ENCODE measurements at regions not wholly inside any gene's neighbourhood (a gene's known extent, or its start where the extent isn't known, plus 50 kb on each side); places are given as distances from the start of the nearest gene placed in this dataset.

GRCh38 chr4:178535939-178536579, 1093.8 kb upstream of the AGA start:
- Histone ChIP-seq H3K27me3 (ENCODE audit: insufficient read depth, low read depth) (no peaks in the 10 kb centered on the region), H4K20me1 (ENCODE audit: insufficient read depth) (no peaks in the 10 kb centered on the region), H3K4me3 (IDR thresholded peaks at IDR 0.05; ENCODE audit: insufficient read depth, low read depth, low read length) (no peak overlapping the region), H3K4me1 (ENCODE audit: low read depth, poor library complexity, severe bottlenecking) (no peaks in the 10 kb centered on the region), H3K9ac (no peak overlapping the region), H3K4me2 (no peak overlapping the region), H2AFZ (ENCODE audit: low read depth) (no peak overlapping the region), H3K27ac (no peak overlapping the region), H3K36me3 (ENCODE audit: insufficient read depth) (no peaks in the 10 kb centered on the region), H3K79me2 (ENCODE audit: insufficient read depth, low read depth) (no peaks in the 10 kb centered on the region)
- TF ChIP-seq CTCF (conservative IDR thresholded peaks at IDR 0.05; ENCODE audit: low read depth, low read length) = no peak

DNA sequence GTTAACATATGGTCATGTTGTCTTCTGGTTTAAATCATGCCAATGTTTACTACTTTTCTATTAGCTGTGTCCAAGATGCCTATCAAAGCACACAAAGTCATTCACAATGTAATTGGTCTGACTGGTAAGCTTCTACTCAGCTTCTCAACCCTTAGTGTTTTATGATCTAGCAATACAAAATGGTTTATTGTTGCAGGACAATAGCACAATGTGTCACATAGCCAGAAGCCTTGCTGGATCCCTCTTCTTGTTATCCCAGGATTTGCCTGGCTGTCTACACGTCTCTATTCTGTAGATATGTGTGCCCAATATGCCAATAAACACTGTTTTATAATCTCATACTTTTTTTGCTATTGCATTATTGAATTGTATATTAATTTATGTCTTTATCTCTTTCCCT, 1111.0 kb upstream of the AGA start:
- no peaks in the 10 kb centered on the region for H3K4me1 ChIP-seq (ENCODE audit: low read depth, poor library complexity, severe bottlenecking)
- no peak for TF ChIP-seq CTCF (conservative IDR thresholded peaks at IDR 0.05; ENCODE audit: low read depth, low read length)
- no peak overlapping the region for H3K27ac ChIP-seq

DNA sequence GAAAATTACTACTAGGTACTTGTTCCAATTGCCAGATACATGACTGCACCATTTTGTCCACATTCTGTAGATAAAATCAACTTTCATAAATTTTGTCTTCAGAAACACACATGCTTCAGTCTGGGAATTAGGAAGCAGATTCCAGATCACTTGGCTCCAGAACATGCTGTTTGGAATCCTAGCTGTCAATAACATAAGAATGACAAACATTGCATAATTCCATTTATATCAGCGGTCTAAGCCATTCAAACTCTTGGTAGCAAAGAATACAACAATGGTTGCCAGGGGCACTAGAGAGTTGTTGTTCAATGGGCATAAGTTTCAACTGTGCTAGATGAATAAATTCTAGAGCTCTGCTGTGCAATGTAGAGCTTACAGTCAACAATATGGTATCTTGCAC, 1112.1 kb upstream of the AGA start:
- no peak for TF ChIP-seq CTCF (conservative IDR thresholded peaks at IDR 0.05; ENCODE audit: low read depth, low read length)
- H3K36me3 ChIP-seq (ENCODE audit: insufficient read depth) = no peaks in the 10 kb centered on the region
- H3K4me3 ChIP-seq (IDR thresholded peaks at IDR 0.05; ENCODE audit: insufficient read depth, low read depth, low read length) = no peak overlapping the region
- H3K4me1 ChIP-seq (ENCODE audit: low read depth, poor library complexity, severe bottlenecking) = no peaks in the 10 kb centered on the region
- no peaks in the 10 kb centered on the region for H3K27me3 ChIP-seq (ENCODE audit: insufficient read depth, low read depth)
- no peaks in the 10 kb centered on the region for H4K20me1 ChIP-seq (ENCODE audit: insufficient read depth)
- no peak overlapping the region for H3K4me2 ChIP-seq
- H3K79me2 ChIP-seq (ENCODE audit: insufficient read depth, low read depth) = no peaks in the 10 kb centered on the region
- no peak overlapping the region for H3K9ac ChIP-seq
- H3K27ac ChIP-seq = no peak overlapping the region
- H2AFZ ChIP-seq (ENCODE audit: low read depth) = no peak overlapping the region

More for the DNA sequence above, 1111.0 kb upstream of the AGA start:
- H3K4me3 ChIP-seq (IDR thresholded peaks at IDR 0.05; ENCODE audit: insufficient read depth, low read depth, low read length) = no peak overlapping the region
- no peak overlapping the region for H3K9ac ChIP-seq
- H3K79me2 ChIP-seq (ENCODE audit: insufficient read depth, low read depth) = no peaks in the 10 kb centered on the region
- H3K4me2 ChIP-seq = no peak overlapping the region
- H4K20me1 ChIP-seq (ENCODE audit: insufficient read depth) = no peaks in the 10 kb centered on the region
- no peaks in the 10 kb centered on the region for H3K36me3 ChIP-seq (ENCODE audit: insufficient read depth)
- no peak overlapping the region for H2AFZ ChIP-seq (ENCODE audit: low read depth)
- H3K27me3 ChIP-seq (ENCODE audit: insufficient read depth, low read depth) = no peaks in the 10 kb centered on the region

GRCh38 chr4:178556796-178557195, 1114.6 kb upstream of the AGA start:
- TF ChIP-seq CTCF (conservative IDR thresholded peaks at IDR 0.05; ENCODE audit: low read depth, low read length) = no peak
- H3K4me3 ChIP-seq (IDR thresholded peaks at IDR 0.05; ENCODE audit: insufficient read depth, low read depth, low read length) = no peak overlapping the region
- no peaks in the 10 kb centered on the region for H3K27me3 ChIP-seq (ENCODE audit: insufficient read depth, low read depth)
- H3K36me3 ChIP-seq (ENCODE audit: insufficient read depth) = no peaks in the 10 kb centered on the region
- H3K4me2 ChIP-seq = no peak overlapping the region
- H3K9ac ChIP-seq = no peak overlapping the region
- no peaks in the 10 kb centered on the region for H3K79me2 ChIP-seq (ENCODE audit: insufficient read depth, low read depth)
- H2AFZ ChIP-seq (ENCODE audit: low read depth) = no peak overlapping the region
- no peaks in the 10 kb centered on the region for H4K20me1 ChIP-seq (ENCODE audit: insufficient read depth)
- H3K4me1 ChIP-seq (ENCODE audit: low read depth, poor library complexity, severe bottlenecking) = no peaks in the 10 kb centered on the region
- no peak overlapping the region for H3K27ac ChIP-seq

Data from KMS-11 (cell line).